HCT116 (cell line): ENCODE measurements at regions not wholly inside any gene's neighbourhood (a gene's known extent, or its start where the extent isn't known, plus 50 kb on each side); places are given as distances from the start of the nearest gene placed in this dataset.

Source experiments
- ATAC-seq: fragments of 200-7000 bp; cut with Tn5 transposase; 2 replicates; pipeline ENCODE4 v1.9.1; 2020; ENCODE audit warnings: mild to moderate bottlenecking, moderate library complexity
- BruUV-seq: library from RNA; stranded (reverse); fragments of 400-500 nt; replicated peaks from 2 replicates; lab custom pipeline; 2021; lab: Mats Ljungman, UMichigan
- CTCF ChIA-PET: fragments of 300-600 bp; sonication (Branson Sonifier 250); formaldehyde crosslinking; loops from one replicate; lab custom pipeline; 2021; ENCODE audit warnings: antibody characterized with exemption; lab: Charles Lee
- POLR2A ChIA-PET: fragments of 300-600, 350-600 bp; sonication (Branson Sonifier 250); formaldehyde crosslinking; loops from one replicate; lab custom pipeline; 2021; ENCODE audit warnings: antibody characterized with exemption; lab: Charles Lee
- RAD21 ChIA-PET, 2 experiments: fragments of 300-600 bp; sonication (Branson Sonifier 250); formaldehyde crosslinking; loops; one replicate each; lab custom pipeline; 2023; ENCODE audit warnings: low total read pairs in 2 of 2; ENCODE audit not compliant: uncharacterized antibody in 2 of 2, unreplicated experiment in 2 of 2, low non-redundant PET in 1 of 2; lab: Charles Lee
- DNase-seq: peaks from one replicate; pipeline ENCODE4 v3.0.0-alpha.2; 2010; ENCODE audit warnings: low read depth, low spot score
- H2AFZ ChIP-seq: fragments of 200-600 bp; shearing (Covaris generic), sonication (generic); 2 replicates; pipeline ENCODE4 v1.6.1; 2017; ENCODE audit warnings: low read depth, mixed run types, mixed read lengths, antibody characterized with exemption, low read length; ENCODE audit not compliant: poor library complexity, severe bottlenecking
- H3K27ac ChIP-seq: 2 replicates; pipeline ENCODE4 v1.5.1; 2012; ENCODE audit warnings: low read depth, low read length
- H3K27me3 ChIP-seq: fragments of 200-600 bp; sonication (generic); 2 replicates; pipeline ENCODE4 v1.6.1; 2016; ENCODE audit warnings: mixed run types, low read length, mixed read lengths; ENCODE audit not compliant: insufficient read depth
- H3K36me3 ChIP-seq, 2 experiments: fragments of 200-500 bp in 1 of 2; fragments of 200-600 bp in 1 of 2; sonication (Bioruptor generic) in 1 of 2; sonication (generic) in 1 of 2; 2 replicates each; pipeline versions ENCODE4 v1.5.1 to v1.6.1; 2014 to 2016; ENCODE audit warnings: low read length in 2 of 2, inconsistent platforms in 1 of 2, mixed read lengths in 1 of 2, mixed run types in 1 of 2; ENCODE audit not compliant: insufficient read depth in 2 of 2, control insufficient read depth in 1 of 2
- H3K4me1 ChIP-seq, 2 experiments: fragments of 200-600 bp in 1 of 2; sonication (generic) in 1 of 2; 2 replicates each; pipeline versions ENCODE4 v1.5.1 to v1.6.1; 2012 to 2017; ENCODE audit warnings: low read length in 2 of 2, inconsistent platforms in 1 of 2, mild to moderate bottlenecking in 1 of 2, mixed read lengths in 1 of 2, mixed run types in 1 of 2, moderate library complexity in 1 of 2; ENCODE audit not compliant: insufficient read depth in 2 of 2, control insufficient read depth in 1 of 2
- H3K4me2 ChIP-seq: fragments of 200-600 bp; sonication (generic); 2 replicates; pipeline ENCODE4 v1.6.1; 2017; ENCODE audit warnings: mixed run types, low read length, mixed read lengths
- H3K4me3 ChIP-seq, 2 experiments: fragments of 200-600 bp in 1 of 2; sonication (generic) in 1 of 2; replicated peaks in 1 of 2; 2 replicates each; pipeline ENCODE4 v1.5.1; 2011 to 2016; ENCODE audit warnings: low read length in 2 of 2, control low read depth in 1 of 2, low read depth in 1 of 2, mild to moderate bottlenecking in 1 of 2, mixed read lengths in 1 of 2, mixed run types in 1 of 2
- H3K79me2 ChIP-seq: fragments of 200-600 bp; sonication (generic); 2 replicates; pipeline ENCODE4 v1.6.1; 2017; ENCODE audit warnings: mild to moderate bottlenecking, mixed run types, low read length, moderate library complexity, mixed read lengths; ENCODE audit not compliant: insufficient read depth
- H3K9ac ChIP-seq: fragments of 200-600 bp; sonication (generic); 2 replicates; pipeline ENCODE4 v1.6.1; 2016; ENCODE audit warnings: low read length, mixed read lengths
- H3K9me2 ChIP-seq: fragments of 200-600 bp; sonication (generic), shearing (Covaris generic); 2 replicates; pipeline ENCODE4 v1.6.1; 2017; ENCODE audit warnings: mixed run types, mild to moderate bottlenecking, moderate library complexity; ENCODE audit not compliant: insufficient read depth
- H3K9me3 ChIP-seq, 2 experiments: fragments of 200-500 bp in 1 of 2; fragments of 200-600 bp in 1 of 2; sonication (Bioruptor generic) in 1 of 2; sonication (generic) in 1 of 2; 2 replicates each; pipeline ENCODE4 v1.6.1; 2014 to 2017; ENCODE audit warnings: low read length in 2 of 2, mixed read lengths in 2 of 2, inconsistent platforms in 1 of 2, low read depth in 1 of 2, mild to moderate bottlenecking in 1 of 2, mixed run types in 1 of 2, moderate library complexity in 1 of 2; ENCODE audit not compliant: control insufficient read depth in 1 of 2, insufficient read depth in 1 of 2
- H4K20me1 ChIP-seq: fragments of 200-600 bp; sonication (generic), shearing (Covaris generic); 2 replicates; pipeline ENCODE4 v1.6.1; 2017; ENCODE audit warnings: mixed run types, mild to moderate bottlenecking, moderate library complexity; ENCODE audit not compliant: insufficient read depth
- CEBPB ChIP-seq: IDR thresholded peaks from 2 replicates; pipeline ENCODE4 v1.6.1; 2012; ENCODE audit warnings: low read depth
- CTCF ChIP-seq, 3 experiments: fragments of 200-600 bp in 1 of 3; sonication (generic) in 1 of 3; IDR thresholded peaks in 2 of 3; conservative IDR thresholded peaks in 1 of 3; 2 replicates each; pipeline ENCODE4 v1.5.1; 2012 to 2017; ENCODE audit warnings: low read depth in 2 of 3, low read length in 2 of 3, antibody characterized with exemption in 1 of 3, borderline replicate concordance in 1 of 3, control low read depth in 1 of 3, mild to moderate bottlenecking in 1 of 3, mixed read lengths in 1 of 3, mixed run types in 1 of 3, moderate library complexity in 1 of 3; ENCODE audit not compliant: insufficient read depth in 1 of 3
- EGR1 ChIP-seq: IDR thresholded peaks from 2 replicates; pipeline ENCODE4 v1.6.1; 2012; ENCODE audit warnings: low read depth
- ELF1 ChIP-seq: IDR thresholded peaks from 2 replicates; pipeline ENCODE4 v1.6.1; 2012; ENCODE audit warnings: low read depth, borderline replicate concordance
- FOSL1 ChIP-seq: IDR thresholded peaks from 2 replicates; pipeline ENCODE4 v1.6.1; 2012; ENCODE audit warnings: low read depth
- JUND ChIP-seq: IDR thresholded peaks from 2 replicates; pipeline ENCODE4 v1.6.1; 2012
- MAX ChIP-seq: IDR thresholded peaks from 2 replicates; pipeline ENCODE4 v1.6.1; 2012
- POLR2A ChIP-seq: IDR thresholded peaks from 2 replicates; pipeline ENCODE4 v1.7.0; 2011; ENCODE audit warnings: borderline replicate concordance; ENCODE audit not compliant: insufficient read depth, insufficient read length; ENCODE audit errors: extremely low read depth
- POLR2AphosphoS5 ChIP-seq: IDR thresholded peaks from 2 replicates; pipeline ENCODE4 v1.6.1; 2011; ENCODE audit warnings: mild to moderate bottlenecking, low read depth, low read length, moderate library complexity
- SIN3A ChIP-seq: IDR thresholded peaks from 2 replicates; pipeline ENCODE4 v1.6.1; 2012; ENCODE audit warnings: low read depth
- YY1 ChIP-seq: IDR thresholded peaks from 2 replicates; pipeline ENCODE4 v1.6.1; 2011; ENCODE audit warnings: low read length, low read depth, moderate library complexity, mild to moderate bottlenecking; ENCODE audit not compliant: insufficient replicate concordance; ENCODE audit errors: extremely low read depth
- ZFX ChIP-seq: fragments of 450-650 bp; IDR thresholded peaks from 2 replicates; pipeline ENCODE4 v1.6.1; 2017
- ZNF274 ChIP-seq: fragments of 200-500 bp; sonication (Bioruptor generic); IDR thresholded peaks from 2 replicates; pipeline ENCODE4 v1.6.1; 2014; ENCODE audit warnings: mild to moderate bottlenecking, low read depth, low read length, inconsistent platforms
- intact Hi-C: fragments of 100-400 bp; cut with micrococcal nuclease; formaldehyde crosslinking; loops from 2 replicates; pipeline ENCODE4 v1.10.0; 2022
- TF ChIP-seq, protein P1 (sequence below): IDR thresholded peaks from 2 replicates; pipeline ENCODE4 v1.6.1; 2012
- TF ChIP-seq, protein P2 (sequence below): IDR thresholded peaks from 2 replicates; pipeline ENCODE4 v1.6.1; 2012; ENCODE audit warnings: low read depth

- RAD21 ChIA-PET: no interaction called here
- Histone ChIP-seq H3K9me3 (peaks cover 19 to 25% of the 10 kb centered on the region in 2 experiments; a peak in 3 of 4 replicates), H3K9me2 (no peaks in the 10 kb centered on the region), H3K79me2 (no peaks in the 10 kb centered on the region), H3K4me2 (no peak overlapping the region), H3K9ac (no peak overlapping the region), H3K4me1 (no peaks in the 10 kb centered on the region), H4K20me1 (no peaks in the 10 kb centered on the region), H3K36me3 (no peaks in the 10 kb centered on the region), H3K4me3 (no peak overlapping the region), H2AFZ (no peak overlapping the region), H3K27ac (no peak overlapping the region), H3K27me3 (no peaks in the 10 kb centered on the region)
- BruUV-seq: no TSS peak
- CTCF ChIA-PET: no interaction called here
- DNase-seq (no peak), ATAC-seq (no peak)
- intact Hi-C loops: no loop called here
- POLR2A ChIA-PET: no interaction called here
- TF ChIP-seq POLR2A (no peak), FOSL1 (no peak)
Observed at GRCh38 chr11:23961503-23962338, 535.1 kb upstream of the LUZP2 start.

DNA sequence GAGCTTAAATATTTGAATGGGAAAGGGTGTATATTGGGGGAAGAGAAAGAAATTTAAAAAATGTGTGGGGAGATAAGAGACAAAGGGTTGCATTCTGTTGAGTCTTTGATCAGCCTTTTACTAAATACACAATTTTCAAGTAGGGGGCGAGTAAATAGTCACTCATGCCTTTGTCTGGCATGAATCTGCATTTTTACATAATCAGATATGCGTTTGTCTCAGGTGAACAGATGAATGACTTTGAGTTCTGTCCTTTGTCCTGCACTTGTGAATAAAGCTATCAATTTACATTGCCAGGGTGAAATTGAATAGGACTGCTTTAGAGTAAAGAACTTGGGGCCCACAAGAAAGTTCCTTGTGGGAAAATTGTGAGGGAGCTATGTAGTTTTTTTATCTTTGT lies 523.6 kb upstream of the LUZP2 start:
- H3K27ac ChIP-seq: no peak overlapping the region
- no peak overlapping the region for H3K4me3 ChIP-seq
- ChIA-PET POLR2A (no interaction called here), CTCF (no interaction called here), RAD21 (no interaction called here)
- no peaks in the 10 kb centered on the region for H3K36me3 ChIP-seq
- H2AFZ ChIP-seq: no peak overlapping the region
- no peaks in the 10 kb centered on the region for H4K20me1 ChIP-seq
- H3K9me3 ChIP-seq: peaks cover 10 to 24% of the 10 kb centered on the region in 2 experiments; a peak in 2 of 4 replicates
- no peak overlapping the region for H3K4me2 ChIP-seq
- no peak overlapping the region for H3K9ac ChIP-seq
- H3K79me2 ChIP-seq: no peaks in the 10 kb centered on the region
- DNase-seq: no peak
- H3K4me1 ChIP-seq: no peaks in the 10 kb centered on the region
- no peak for ATAC-seq
- no peaks in the 10 kb centered on the region for H3K9me2 ChIP-seq
- intact Hi-C loops: no loop called here
- H3K27me3 ChIP-seq: no peaks in the 10 kb centered on the region
- BruUV-seq: no TSS peak
- TF ChIP-seq SIN3A: no peak
- TF ChIP-seq POLR2A: no peak
- TF ChIP-seq YY1: no peak
- TF ChIP-seq ZNF274: no peak
- no peak for TF ChIP-seq CEBPB
- TF ChIP-seq JUND: no peak
- TF ChIP-seq MAX: no peak
- TF ChIP-seq ZFX: no peak
- no peak for TF ChIP-seq POLR2AphosphoS5
- no peak for TF ChIP-seq EGR1
- no peak for TF ChIP-seq ELF1
- TF ChIP-seq, protein P1, sequence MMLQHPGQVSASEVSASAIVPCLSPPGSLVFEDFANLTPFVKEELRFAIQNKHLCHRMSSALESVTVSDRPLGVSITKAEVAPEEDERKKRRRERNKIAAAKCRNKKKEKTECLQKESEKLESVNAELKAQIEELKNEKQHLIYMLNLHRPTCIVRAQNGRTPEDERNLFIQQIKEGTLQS: no peak
- no peak for TF ChIP-seq CTCF (IDR thresholded peaks at IDR 0.05 in 2 of 3, conservative IDR thresholded peaks at IDR 0.05 in 1 of 3; ENCODE audit: borderline replicate concordance in 1 of 3, insufficient read depth in 1 of 3, low read depth in 2 of 3, low read length in 2 of 3)
- TF ChIP-seq, protein P2, sequence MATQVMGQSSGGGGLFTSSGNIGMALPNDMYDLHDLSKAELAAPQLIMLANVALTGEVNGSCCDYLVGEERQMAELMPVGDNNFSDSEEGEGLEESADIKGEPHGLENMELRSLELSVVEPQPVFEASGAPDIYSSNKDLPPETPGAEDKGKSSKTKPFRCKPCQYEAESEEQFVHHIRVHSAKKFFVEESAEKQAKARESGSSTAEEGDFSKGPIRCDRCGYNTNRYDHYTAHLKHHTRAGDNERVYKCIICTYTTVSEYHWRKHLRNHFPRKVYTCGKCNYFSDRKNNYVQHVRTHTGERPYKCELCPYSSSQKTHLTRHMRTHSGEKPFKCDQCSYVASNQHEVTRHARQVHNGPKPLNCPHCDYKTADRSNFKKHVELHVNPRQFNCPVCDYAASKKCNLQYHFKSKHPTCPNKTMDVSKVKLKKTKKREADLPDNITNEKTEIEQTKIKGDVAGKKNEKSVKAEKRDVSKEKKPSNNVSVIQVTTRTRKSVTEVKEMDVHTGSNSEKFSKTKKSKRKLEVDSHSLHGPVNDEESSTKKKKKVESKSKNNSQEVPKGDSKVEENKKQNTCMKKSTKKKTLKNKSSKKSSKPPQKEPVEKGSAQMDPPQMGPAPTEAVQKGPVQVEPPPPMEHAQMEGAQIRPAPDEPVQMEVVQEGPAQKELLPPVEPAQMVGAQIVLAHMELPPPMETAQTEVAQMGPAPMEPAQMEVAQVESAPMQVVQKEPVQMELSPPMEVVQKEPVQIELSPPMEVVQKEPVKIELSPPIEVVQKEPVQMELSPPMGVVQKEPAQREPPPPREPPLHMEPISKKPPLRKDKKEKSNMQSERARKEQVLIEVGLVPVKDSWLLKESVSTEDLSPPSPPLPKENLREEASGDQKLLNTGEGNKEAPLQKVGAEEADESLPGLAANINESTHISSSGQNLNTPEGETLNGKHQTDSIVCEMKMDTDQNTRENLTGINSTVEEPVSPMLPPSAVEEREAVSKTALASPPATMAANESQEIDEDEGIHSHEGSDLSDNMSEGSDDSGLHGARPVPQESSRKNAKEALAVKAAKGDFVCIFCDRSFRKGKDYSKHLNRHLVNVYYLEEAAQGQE: no peak
